Gastrocnemius medialis (tissue), 4 donors: ENCODE measurements at regions not wholly inside any gene's neighbourhood (a gene's known extent, or its start where the extent isn't known, plus 50 kb on each side); places are given as distances from the start of the nearest gene placed in this dataset.

Experiments
- CTCF ChIP-seq, 5 experiments: fragments of 450-650 bp in 3 of 5; fragments of 200-600 bp in 2 of 5; sonication (generic) in 2 of 5; IDR thresholded peaks in 4 of 5; conservative IDR thresholded peaks in 1 of 5; 1 replicate in 4 of 5; 2 replicates in 1 of 5; pipeline ENCODE4 v1.5.1; 2016 to 2019; ENCODE audit warnings: antibody characterized with exemption in 5 of 5, mild to moderate bottlenecking in 3 of 5, moderate library complexity in 3 of 5
- POLR2A ChIP-seq, 2 donors: fragments of 450-650 bp; IDR thresholded peaks; one replicate each; pipeline ENCODE4 v1.6.1; 2017; ENCODE audit warnings: antibody characterized with exemption in 2 of 2, mild to moderate bottlenecking in 2 of 2, moderate library complexity in 2 of 2

GRCh38 chr18:29271501-29271900 lies 1094.6 kb upstream of the CDH2 start:
- TF ChIP-seq CTCF (IDR thresholded peaks at IDR 0.05 in 4 of 5, conservative IDR thresholded peaks at IDR 0.05 in 1 of 5) = no peak
- TF ChIP-seq POLR2A (IDR thresholded peaks at IDR 0.05) = no peak
